Caco-2 (cell line): ENCODE measurements at regions not wholly inside any gene's neighbourhood (a gene's known extent, or its start where the extent isn't known, plus 50 kb on each side); places are given as distances from the start of the nearest gene placed in this dataset.

Source experiments
- BruUV-seq: library from RNA; stranded (reverse); fragments of 400-500 nt; replicated peaks from 2 replicates; lab custom pipeline; 2021; lab: Mats Ljungman, UMichigan
- CTCF ChIA-PET: fragments of 300-600 bp; sonication (Branson Sonifier 250); formaldehyde crosslinking; loops from one replicate; lab custom pipeline; 2022; ENCODE audit warnings: antibody characterized with exemption; lab: Charles Lee
- POLR2A ChIA-PET: fragments of 300-600 bp; sonication (Branson Sonifier 250); formaldehyde crosslinking; loops from one replicate; lab custom pipeline; 2022; ENCODE audit warnings: antibody characterized with exemption; lab: Charles Lee
- DNase-seq, 2 experiments: peaks; one replicate each; pipeline versions ENCODE4 v3.0.0 to v3.0.0-alpha.2; 2020 to 2022
- H3K27me3 ChIP-seq: replicated peaks from 2 replicates; pipeline ENCODE4 v1.6.0; 2011; ENCODE audit warnings: low read length; ENCODE audit not compliant: control insufficient read depth, insufficient read depth
- H3K36me3 ChIP-seq: 2 replicates; pipeline ENCODE4 v1.5.1; 2011; ENCODE audit warnings: low read length; ENCODE audit not compliant: control insufficient read depth, insufficient read depth
- H3K4me1 ChIP-seq: fragments of 250-450 bp; sonication (Bioruptor Pico); 2 replicates; pipeline ENCODE4 v1.5.1; 2020; ENCODE audit warnings: mild to moderate bottlenecking
- H3K4me3 ChIP-seq: 2 replicates; pipeline ENCODE4 v1.5.1; 2011; ENCODE audit warnings: low read depth, mild to moderate bottlenecking, control low read depth, low read length
- H3K9me3 ChIP-seq: fragments of 250-450 bp; sonication (Bioruptor Pico); 2 replicates; pipeline ENCODE4 v1.5.1; 2020; ENCODE audit warnings: mild to moderate bottlenecking, moderate library complexity
- H3K27ac Mint-ChIP-seq: one replicate; pipeline ENCODE4 v1.8.0; 2022; ENCODE audit warnings: mixed read lengths; ENCODE audit not compliant: unreplicated experiment
- H3K27me3 Mint-ChIP-seq: one replicate; pipeline ENCODE4 v1.8.0; 2022; ENCODE audit warnings: mixed read lengths; ENCODE audit not compliant: insufficient read depth, unreplicated experiment
- H3K36me3 Mint-ChIP-seq: one replicate; pipeline ENCODE4 v1.8.0; 2022; ENCODE audit warnings: mild to moderate bottlenecking, mixed read lengths; ENCODE audit not compliant: insufficient read depth, unreplicated experiment
- H3K4me1 Mint-ChIP-seq: one replicate; pipeline ENCODE4 v1.8.0; 2022; ENCODE audit warnings: low read depth, mixed read lengths; ENCODE audit not compliant: unreplicated experiment
- H3K4me3 Mint-ChIP-seq: one replicate; pipeline ENCODE4 v1.8.0; 2022; ENCODE audit warnings: mild to moderate bottlenecking, moderate library complexity, mixed read lengths; ENCODE audit not compliant: unreplicated experiment
- H3K9me3 Mint-ChIP-seq: one replicate; pipeline ENCODE4 v1.8.0; 2022; ENCODE audit warnings: mixed read lengths; ENCODE audit not compliant: unreplicated experiment
- intact Hi-C: fragments of 100-400 bp; cut with micrococcal nuclease; formaldehyde crosslinking; loops from one replicate; pipeline ENCODE4 v1.10.0; 2022; ENCODE audit not compliant: unreplicated experiment
- TF ChIP-seq, protein P1 (sequence below), 2 experiments: fragments of 200-600 bp in 1 of 2; IDR thresholded peaks; 1 replicate in 1 of 2; 2 replicates in 1 of 2; pipeline versions ENCODE4 v1.5.1 to v1.8.0; 2011 to 2022; ENCODE audit warnings: antibody characterized with exemption in 1 of 2, control low read depth in 1 of 2, inconsistent platforms in 1 of 2, low read depth in 1 of 2, low read length in 1 of 2, mild to moderate bottlenecking in 1 of 2, moderate library complexity in 1 of 2; ENCODE audit not compliant: insufficient read depth in 1 of 2, severe bottlenecking in 1 of 2, unreplicated experiment in 1 of 2

DNA sequence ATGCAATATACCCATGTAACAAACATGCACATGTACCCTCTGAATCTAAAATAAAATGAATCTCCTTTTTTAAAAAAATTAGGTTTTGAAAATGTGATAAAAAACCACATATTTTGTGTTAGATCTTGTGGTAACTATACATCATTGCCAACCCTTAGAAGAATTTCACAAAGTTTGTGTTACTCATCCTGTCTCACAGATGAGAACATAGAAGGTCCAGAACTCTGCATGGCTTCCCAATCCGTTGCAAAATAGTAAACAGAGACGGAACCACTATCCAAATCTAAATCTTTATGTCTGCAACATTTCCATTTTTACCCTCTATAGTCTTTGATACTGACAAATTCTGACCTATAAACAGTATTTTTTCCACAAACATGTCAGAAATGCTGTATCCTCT, 759.9 kb downstream of the KCNJ2 start:
- ChIA-PET POLR2A (no interaction called here), CTCF (no interaction called here)
- intact Hi-C loops: no loop called here

GRCh38 chr17:70934231-70934630, 764.9 kb downstream of the KCNJ2 start:
- no peaks in the 10 kb centered on the region for H3K36me3 ChIP-seq
- H3K36me3 Mint-ChIP-seq: no peaks in the 10 kb centered on the region
- no peak for DNase-seq
- no peak overlapping the region for H3K4me3 Mint-ChIP-seq
- no TSS peak for BruUV-seq
- no peaks in the 10 kb centered on the region for H3K9me3 Mint-ChIP-seq
- no peaks in the 10 kb centered on the region for H3K4me1 ChIP-seq
- H3K27me3 ChIP-seq: no peaks in the 10 kb centered on the region
- no peaks in the 10 kb centered on the region for H3K9me3 ChIP-seq
- TF ChIP-seq, protein P1, sequence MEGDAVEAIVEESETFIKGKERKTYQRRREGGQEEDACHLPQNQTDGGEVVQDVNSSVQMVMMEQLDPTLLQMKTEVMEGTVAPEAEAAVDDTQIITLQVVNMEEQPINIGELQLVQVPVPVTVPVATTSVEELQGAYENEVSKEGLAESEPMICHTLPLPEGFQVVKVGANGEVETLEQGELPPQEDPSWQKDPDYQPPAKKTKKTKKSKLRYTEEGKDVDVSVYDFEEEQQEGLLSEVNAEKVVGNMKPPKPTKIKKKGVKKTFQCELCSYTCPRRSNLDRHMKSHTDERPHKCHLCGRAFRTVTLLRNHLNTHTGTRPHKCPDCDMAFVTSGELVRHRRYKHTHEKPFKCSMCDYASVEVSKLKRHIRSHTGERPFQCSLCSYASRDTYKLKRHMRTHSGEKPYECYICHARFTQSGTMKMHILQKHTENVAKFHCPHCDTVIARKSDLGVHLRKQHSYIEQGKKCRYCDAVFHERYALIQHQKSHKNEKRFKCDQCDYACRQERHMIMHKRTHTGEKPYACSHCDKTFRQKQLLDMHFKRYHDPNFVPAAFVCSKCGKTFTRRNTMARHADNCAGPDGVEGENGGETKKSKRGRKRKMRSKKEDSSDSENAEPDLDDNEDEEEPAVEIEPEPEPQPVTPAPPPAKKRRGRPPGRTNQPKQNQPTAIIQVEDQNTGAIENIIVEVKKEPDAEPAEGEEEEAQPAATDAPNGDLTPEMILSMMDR (IDR thresholded peaks at IDR 0.05; ENCODE audit: insufficient read depth in 1 of 2, low read depth in 1 of 2, low read length in 1 of 2, severe bottlenecking in 1 of 2, unreplicated experiment in 1 of 2): no peak
- H3K27ac Mint-ChIP-seq: no peak overlapping the region
- ChIA-PET CTCF (no interaction called here), POLR2A (no interaction called here)
- intact Hi-C loops: no loop called here
- H3K27me3 Mint-ChIP-seq: no peaks in the 10 kb centered on the region
- no peaks in the 10 kb centered on the region for H3K4me1 Mint-ChIP-seq
- H3K4me3 ChIP-seq: no peak overlapping the region

More for the DNA sequence above, 759.9 kb downstream of the KCNJ2 start:
- no peak overlapping the region for H3K27ac Mint-ChIP-seq
- H3K36me3 Mint-ChIP-seq: no peaks in the 10 kb centered on the region
- Histone ChIP-seq H3K4me1 (no peaks in the 10 kb centered on the region), H3K4me3 (no peak overlapping the region), H3K27me3 (no peaks in the 10 kb centered on the region), H3K9me3 (no peaks in the 10 kb centered on the region), H3K36me3 (no peaks in the 10 kb centered on the region)
- DNase-seq: no peak
- H3K9me3 Mint-ChIP-seq: no peaks in the 10 kb centered on the region
- no peaks in the 10 kb centered on the region for H3K4me1 Mint-ChIP-seq
- no peak overlapping the region for H3K4me3 Mint-ChIP-seq
- TF ChIP-seq, protein P1 (IDR thresholded peaks at IDR 0.05; ENCODE audit: insufficient read depth in 1 of 2, low read depth in 1 of 2, low read length in 1 of 2, severe bottlenecking in 1 of 2, unreplicated experiment in 1 of 2): no peak
- BruUV-seq: no TSS peak
- peaks cover 4% of the 10 kb centered on the region for H3K27me3 Mint-ChIP-seq

DNA sequence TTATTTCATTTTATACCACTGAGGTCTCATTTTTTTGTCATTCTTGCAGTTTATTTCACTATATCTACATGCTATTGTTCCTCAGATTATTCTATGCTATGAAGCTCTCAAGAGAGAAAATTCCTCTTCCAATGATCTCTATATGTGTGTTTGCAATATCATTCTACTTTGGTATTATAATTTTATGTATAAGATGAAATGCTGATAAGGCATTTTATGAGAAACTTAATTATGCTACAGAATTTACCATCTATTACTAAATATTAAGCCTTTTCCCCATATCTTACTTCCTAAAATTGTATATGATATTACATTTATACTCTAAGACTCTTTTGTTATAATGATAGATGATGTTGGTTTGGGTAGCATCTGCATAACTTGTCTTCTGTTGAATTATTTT, 765.5 kb downstream of the KCNJ2 start:
- Histone ChIP-seq H3K4me1 (no peaks in the 10 kb centered on the region), H3K36me3 (no peaks in the 10 kb centered on the region), H3K27me3 (no peaks in the 10 kb centered on the region), H3K9me3 (no peaks in the 10 kb centered on the region), H3K4me3 (no peak overlapping the region)
- H3K27me3 Mint-ChIP-seq: no peaks in the 10 kb centered on the region
- TF ChIP-seq, protein P1 (IDR thresholded peaks at IDR 0.05; ENCODE audit: insufficient read depth in 1 of 2, low read depth in 1 of 2, low read length in 1 of 2, severe bottlenecking in 1 of 2, unreplicated experiment in 1 of 2): no peak
- no peaks in the 10 kb centered on the region for H3K36me3 Mint-ChIP-seq
- H3K4me3 Mint-ChIP-seq: no peak overlapping the region
- DNase-seq: no peak
- no TSS peak for BruUV-seq
- no peaks in the 10 kb centered on the region for H3K4me1 Mint-ChIP-seq
- H3K27ac Mint-ChIP-seq: no peak overlapping the region
- no peaks in the 10 kb centered on the region for H3K9me3 Mint-ChIP-seq
- CTCF ChIA-PET: no interaction called here
- intact Hi-C loops: no loop called here
- POLR2A ChIA-PET: no interaction called here
